ENCODE measurements at regions not wholly inside any gene's neighbourhood (a gene's known extent, or its start where the extent isn't known, plus 50 kb on each side); places are given as distances from the start of the nearest gene placed in this dataset.
"Not testable (repeated sequence)": the region's sequence is repeated elsewhere in the genome, so short reads cannot be mapped to it uniquely, and the experiment has no call there.

GRCh38 chr16:85514295-85514597, 98.9 kb upstream of the GSE1 start:
- no peak for DNase-seq (ENCODE audit: low read depth in 2 of 2)

GRCh38 chr16:85514598-85515318, 98.4 kb upstream of the GSE1 start:
- DNase-seq (ENCODE audit: low read depth in 2 of 2) = no peak

- DNase-seq (ENCODE audit: low read depth in 2 of 2) = no peak
Observed at GRCh38 chr16:85515319-85515745, 97.8 kb upstream of the GSE1 start.

GRCh38 chr16:85515830-85516397, 97.2 kb upstream of the GSE1 start:
- no peak for DNase-seq (ENCODE audit: low read depth in 2 of 2)

- DNase-seq (ENCODE audit: low read depth in 2 of 2) = no peak
Observed at GRCh38 chr16:85517154-85517553, 96.0 kb upstream of the GSE1 start.

GRCh38 chr16:85517563-85518179, 95.5 kb upstream of the GSE1 start:
- no peak for DNase-seq (ENCODE audit: low read depth in 2 of 2)

GRCh38 chr16:85518398-85519049, 94.6 kb upstream of the GSE1 start:
- DNase-seq (ENCODE audit: low read depth in 2 of 2) = no peak

- DNase-seq (ENCODE audit: low read depth in 2 of 2) = not testable (repeated sequence)
Observed at GRCh38 chr16:85519050-85519440, 94.1 kb upstream of the GSE1 start.

- DNase-seq (ENCODE audit: low read depth in 2 of 2) = no peak
Observed at GRCh38 chr16:85519540-85520231, 93.4 kb upstream of the GSE1 start.

GRCh38 chr16:85520853-85521521, 92.1 kb upstream of the GSE1 start:
- no peak for DNase-seq (ENCODE audit: low read depth in 2 of 2)

GRCh38 chr16:85521552-85522307, 91.4 kb upstream of the GSE1 start:
- no peak for DNase-seq (ENCODE audit: low read depth in 2 of 2)

- no peak for DNase-seq (ENCODE audit: low read depth in 2 of 2)
Observed at GRCh38 chr16:85522308-85522841, 90.7 kb upstream of the GSE1 start.

- DNase-seq (ENCODE audit: low read depth in 2 of 2) = no peak
Observed at GRCh38 chr16:85522842-85523601, 90.1 kb upstream of the GSE1 start.

- no peak for DNase-seq (ENCODE audit: low read depth in 2 of 2)
Observed at GRCh38 chr16:85523602-85524364, 89.3 kb upstream of the GSE1 start.

- DNase-seq (ENCODE audit: low read depth in 2 of 2) = no peak
Observed at GRCh38 chr16:85524365-85524629, 88.8 kb upstream of the GSE1 start.

- no peak for DNase-seq (ENCODE audit: low read depth in 2 of 2)
Observed at GRCh38 chr16:85524630-85525419, 88.3 kb upstream of the GSE1 start.

- no peak for DNase-seq (ENCODE audit: low read depth in 2 of 2)
Observed at GRCh38 chr16:85525420-85526184, 87.5 kb upstream of the GSE1 start.

Measured in activated CD4-positive, alpha-beta T cell treated with anti-CD3 and anti-CD28 coated beads for 24 hours (primary cell).